Neutrophil (primary cell): ENCODE measurements at regions not wholly inside any gene's neighbourhood (a gene's known extent, or its start where the extent isn't known, plus 50 kb on each side); places are given as distances from the start of the nearest gene placed in this dataset.

Experiments
- H3K27ac ChIP-seq: fragments of 200-600 bp; sonication (generic); 2 replicates; pipeline ENCODE4 v1.5.1; 2016; ENCODE audit warnings: mild to moderate bottlenecking, moderate library complexity
- H3K27me3 ChIP-seq: fragments of 200-600 bp; sonication (generic); 2 replicates; pipeline ENCODE4 v1.6.0; 2016; ENCODE audit warnings: mild to moderate bottlenecking
- H3K36me3 ChIP-seq: fragments of 200-600 bp; sonication (generic); 2 replicates; pipeline ENCODE4 v1.5.1; 2017
- H3K4me1 ChIP-seq, 2 experiments: fragments of 200-600 bp in 1 of 2; sonication (generic) in 1 of 2; 1 replicate in 1 of 2; 2 replicates in 1 of 2; pipeline versions ENCODE4 v1.5.1 to v1.6.1; 2013 to 2016; ENCODE audit warnings: low read depth in 1 of 2, low read length in 1 of 2, mild to moderate bottlenecking in 1 of 2, moderate library complexity in 1 of 2; ENCODE audit not compliant: control insufficient read depth in 1 of 2, insufficient read depth in 1 of 2
- H3K4me3 ChIP-seq, 2 experiments: fragments of 200-600 bp in 1 of 2; sonication (generic) in 1 of 2; 1 replicate in 1 of 2; 2 replicates in 1 of 2; pipeline ENCODE4 v1.5.1; 2013 to 2016; ENCODE audit warnings: low read depth in 1 of 2, low read length in 1 of 2, mild to moderate bottlenecking in 1 of 2, moderate library complexity in 1 of 2
- H3K9me3 ChIP-seq: fragments of 200-600 bp; sonication (generic); 2 replicates; pipeline ENCODE4 v1.5.1; 2016
- TF ChIP-seq, protein P1 (sequence below): fragments of 200-600 bp; sonication (generic); IDR thresholded peaks from 2 replicates; pipeline ENCODE4 v1.5.1; 2016; ENCODE audit warnings: antibody characterized with exemption

DNA sequence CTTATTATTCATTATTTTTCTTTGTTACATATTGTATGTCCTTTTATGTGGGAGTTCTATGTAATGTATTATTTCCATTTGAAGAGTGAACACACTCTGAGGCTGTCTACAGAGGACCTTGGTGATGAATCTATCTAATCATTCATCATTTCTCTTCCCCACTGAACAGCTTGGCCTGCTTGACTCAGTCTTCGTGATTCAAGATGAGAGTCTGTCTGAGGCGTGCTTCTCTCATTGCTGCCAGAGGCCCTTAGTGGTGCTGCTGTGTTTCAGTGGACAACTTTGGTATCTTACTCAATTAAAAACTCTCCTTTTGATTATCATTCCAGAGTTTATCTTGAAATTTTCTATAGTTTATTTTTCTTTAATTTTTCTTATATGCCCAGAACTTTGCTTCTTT lies 318.1 kb upstream of the DAB2 start:
- H3K4me1 ChIP-seq = no peaks in the 10 kb centered on the region
- no peaks in the 10 kb centered on the region for H3K9me3 ChIP-seq
- no peaks in the 10 kb centered on the region for H3K27me3 ChIP-seq
- no peaks in the 10 kb centered on the region for H3K36me3 ChIP-seq
- TF ChIP-seq, protein P1, sequence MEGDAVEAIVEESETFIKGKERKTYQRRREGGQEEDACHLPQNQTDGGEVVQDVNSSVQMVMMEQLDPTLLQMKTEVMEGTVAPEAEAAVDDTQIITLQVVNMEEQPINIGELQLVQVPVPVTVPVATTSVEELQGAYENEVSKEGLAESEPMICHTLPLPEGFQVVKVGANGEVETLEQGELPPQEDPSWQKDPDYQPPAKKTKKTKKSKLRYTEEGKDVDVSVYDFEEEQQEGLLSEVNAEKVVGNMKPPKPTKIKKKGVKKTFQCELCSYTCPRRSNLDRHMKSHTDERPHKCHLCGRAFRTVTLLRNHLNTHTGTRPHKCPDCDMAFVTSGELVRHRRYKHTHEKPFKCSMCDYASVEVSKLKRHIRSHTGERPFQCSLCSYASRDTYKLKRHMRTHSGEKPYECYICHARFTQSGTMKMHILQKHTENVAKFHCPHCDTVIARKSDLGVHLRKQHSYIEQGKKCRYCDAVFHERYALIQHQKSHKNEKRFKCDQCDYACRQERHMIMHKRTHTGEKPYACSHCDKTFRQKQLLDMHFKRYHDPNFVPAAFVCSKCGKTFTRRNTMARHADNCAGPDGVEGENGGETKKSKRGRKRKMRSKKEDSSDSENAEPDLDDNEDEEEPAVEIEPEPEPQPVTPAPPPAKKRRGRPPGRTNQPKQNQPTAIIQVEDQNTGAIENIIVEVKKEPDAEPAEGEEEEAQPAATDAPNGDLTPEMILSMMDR = no peak
- H3K4me3 ChIP-seq = no peak overlapping the region
- H3K27ac ChIP-seq = no peak overlapping the region

- Histone ChIP-seq H3K4me3 (no peak overlapping the region), H3K27me3 (no peaks in the 10 kb centered on the region), H3K4me1 (no peaks in the 10 kb centered on the region), H3K27ac (no peak overlapping the region), H3K36me3 (no peaks in the 10 kb centered on the region), H3K9me3 (no peaks in the 10 kb centered on the region)
- TF ChIP-seq, protein P1 = no peak
Observed at GRCh38 chr5:39740404-39740803, 315.6 kb upstream of the DAB2 start.

DNA sequence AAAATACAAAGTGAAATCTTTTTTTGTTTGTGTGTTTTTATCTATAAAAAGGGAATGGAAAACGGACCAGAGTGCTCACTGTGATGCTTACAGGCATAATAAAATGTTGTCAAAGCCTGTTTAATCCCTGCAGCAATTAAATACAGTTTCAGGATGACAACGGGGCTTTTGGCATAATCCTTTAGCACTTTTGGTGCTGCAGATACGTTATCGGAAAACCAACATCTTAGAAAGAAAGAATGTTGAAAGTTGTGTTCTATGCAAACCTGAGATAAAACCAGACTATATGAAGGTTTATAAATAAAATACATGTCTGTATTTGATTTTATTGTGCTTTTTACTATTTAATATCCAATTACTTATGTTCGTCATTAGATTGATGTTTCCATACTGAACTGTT lies 307.4 kb upstream of the DAB2 start:
- Histone ChIP-seq H3K4me1 (no peaks in the 10 kb centered on the region), H3K27ac (no peak overlapping the region), H3K27me3 (no peaks in the 10 kb centered on the region), H3K36me3 (no peaks in the 10 kb centered on the region), H3K4me3 (no peak overlapping the region), H3K9me3 (no peaks in the 10 kb centered on the region)
- TF ChIP-seq, protein P1 = no peak

- H3K4me1 ChIP-seq = peaks cover 1 to 3% of the 10 kb centered on the region in 2 experiments
- TF ChIP-seq, protein P1 = no peak
- no peaks in the 10 kb centered on the region for H3K9me3 ChIP-seq
Observed at GRCh38 chr5:39730699-39731098, 305.9 kb upstream of the DAB2 start.

DNA sequence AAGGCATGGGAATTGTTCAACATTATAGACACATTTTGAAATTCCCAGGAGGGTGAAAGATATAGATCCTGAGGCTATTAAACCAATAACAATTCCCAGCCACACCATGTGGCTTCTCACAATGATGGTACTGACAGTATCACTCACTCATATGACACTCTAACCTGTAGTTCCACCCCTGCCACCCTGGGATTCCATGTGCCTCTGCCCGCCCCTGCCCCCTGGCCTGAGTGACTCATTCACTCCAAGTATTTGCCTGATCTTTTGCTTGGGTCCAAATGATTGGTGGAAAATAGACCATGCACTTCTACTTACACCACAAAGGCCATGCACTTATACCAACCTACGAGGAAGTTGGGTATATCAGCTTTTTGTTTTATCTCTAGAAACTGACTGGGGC lies 305.2 kb upstream of the DAB2 start:
- Histone ChIP-seq H3K9me3 (no peaks in the 10 kb centered on the region), H3K4me3 (no peak overlapping the region), H3K27ac (no peak overlapping the region), H3K36me3 (no peaks in the 10 kb centered on the region), H3K4me1 (peaks cover 6 to 8% of the 10 kb centered on the region in 2 experiments), H3K27me3 (no peaks in the 10 kb centered on the region)
- TF ChIP-seq, protein P1 = no peak

More at GRCh38 chr5:39730699-39731098, 305.9 kb upstream of the DAB2 start:
- no peak overlapping the region for H3K27ac ChIP-seq
- no peaks in the 10 kb centered on the region for H3K36me3 ChIP-seq
- H3K27me3 ChIP-seq = no peaks in the 10 kb centered on the region
- no peak overlapping the region for H3K4me3 ChIP-seq

DNA sequence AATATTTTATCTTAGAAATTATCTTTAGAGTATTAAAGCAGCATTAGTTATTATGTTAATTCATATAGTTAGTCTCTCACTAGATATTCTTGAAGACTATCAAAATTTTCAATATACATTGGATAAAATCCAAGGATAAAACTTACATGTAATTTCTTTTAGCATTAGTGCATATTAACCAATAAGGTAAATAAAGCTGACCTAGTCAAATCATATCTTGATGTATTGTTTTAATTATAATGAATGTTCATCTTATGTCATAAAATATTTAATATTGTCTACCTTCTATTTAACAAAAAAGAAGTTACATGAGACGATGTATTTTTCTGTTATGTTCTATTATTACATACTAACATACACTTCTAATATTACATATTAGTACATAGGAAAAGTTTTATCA lies 301.7 kb upstream of the DAB2 start:
- Histone ChIP-seq H3K36me3 (no peaks in the 10 kb centered on the region), H3K9me3 (no peaks in the 10 kb centered on the region), H3K27me3 (no peaks in the 10 kb centered on the region), H3K4me3 (no peak overlapping the region), H3K4me1 (peaks cover 6 to 8% of the 10 kb centered on the region in 2 experiments), H3K27ac (no peak overlapping the region)
- TF ChIP-seq, protein P1 = no peak
